GM18519 (cell line): ENCODE measurements at regions not wholly inside any gene's neighbourhood (a gene's known extent, or its start where the extent isn't known, plus 50 kb on each side); places are given as distances from the start of the nearest gene placed in this dataset.
"Not testable (repeated sequence)": the region's sequence is repeated elsewhere in the genome, so short reads cannot be mapped to it uniquely, and the experiment has no call there.

Experiments
- ATAC-seq: cut with Tn5 transposase; IDR thresholded peaks from one replicate; pipeline ENCODE4 v1.9.1; 2021; ENCODE audit warnings: mild to moderate bottlenecking, moderate library complexity; ENCODE audit not compliant: unreplicated experiment, low FRiP score

GRCh38 chr1:185412385-185413087, 95.5 kb upstream of the IVNS1ABP start:
- ATAC-seq = no peak

GRCh38 chr1:185409763-185410528, 92.9 kb upstream of the IVNS1ABP start:
- ATAC-seq = no peak

GRCh38 chr1:185409345-185409744, 92.3 kb upstream of the IVNS1ABP start:
- ATAC-seq = no peak

GRCh38 chr1:185408700-185409270, 91.7 kb upstream of the IVNS1ABP start:
- no peak for ATAC-seq

GRCh38 chr1:185406691-185407009, 89.6 kb upstream of the IVNS1ABP start:
- no peak for ATAC-seq

- no peak for ATAC-seq
These were observed 89.1 kb upstream of the IVNS1ABP start for GRCh38 chr1:185406006-185406690.

- ATAC-seq = no peak
These were observed 88.0 kb upstream of the IVNS1ABP start for GRCh38 chr1:185404907-185405568.

GRCh38 chr1:185404291-185404690, 87.2 kb upstream of the IVNS1ABP start:
- no peak for ATAC-seq

GRCh38 chr1:185402930-185403329, 85.9 kb upstream of the IVNS1ABP start:
- no peak for ATAC-seq

- no peak for ATAC-seq
These were observed 84.0 kb upstream of the IVNS1ABP start for GRCh38 chr1:185401019-185401418.

- ATAC-seq = no peak
These were observed 83.0 kb upstream of the IVNS1ABP start for GRCh38 chr1:185400052-185400451.

- ATAC-seq = peak; percentile 47
These were observed 81.6 kb upstream of the IVNS1ABP start for GRCh38 chr1:185398599-185398998.

GRCh38 chr1:185398022-185398421, 81.0 kb upstream of the IVNS1ABP start:
- no peak for ATAC-seq

GRCh38 chr1:185397183-185397582, 80.1 kb upstream of the IVNS1ABP start:
- no peak for ATAC-seq

- no peak for ATAC-seq
These were observed 79.1 kb upstream of the IVNS1ABP start for GRCh38 chr1:185396126-185396525.

GRCh38 chr1:185393815-185394214, 76.8 kb upstream of the IVNS1ABP start:
- ATAC-seq = no peak

GRCh38 chr1:185393205-185393604, 76.2 kb upstream of the IVNS1ABP start:
- ATAC-seq = no peak

- ATAC-seq = no peak
These were observed 71.8 kb upstream of the IVNS1ABP start for GRCh38 chr1:185388815-185389214.

- ATAC-seq = no peak
These were observed 71.3 kb upstream of the IVNS1ABP start for GRCh38 chr1:185388346-185388745.

- ATAC-seq = no peak
These were observed 68.9 kb upstream of the IVNS1ABP start for GRCh38 chr1:185385991-185386390.

GRCh38 chr1:185383805-185384204, 66.8 kb upstream of the IVNS1ABP start:
- not testable (repeated sequence) for ATAC-seq
